Nephron (organoid): ENCODE measurements at regions not wholly inside any gene's neighbourhood (a gene's known extent, or its start where the extent isn't known, plus 50 kb on each side); places are given as distances from the start of the nearest gene placed in this dataset.

Source experiments
- H3K27ac Mint-ChIP-seq, 3 experiments: 2 replicates each; pipeline ENCODE4 v1.8.0; 2020; ENCODE audit warnings: mixed read lengths in 3 of 3, mild to moderate bottlenecking in 2 of 3, moderate library complexity in 1 of 3
- H3K27me3 Mint-ChIP-seq: 2 replicates; pipeline ENCODE4 v1.8.0; 2021; ENCODE audit warnings: low read depth, mild to moderate bottlenecking, moderate library complexity, mixed read lengths
- H3K36me3 Mint-ChIP-seq: 2 replicates; pipeline ENCODE4 v1.8.0; 2020; ENCODE audit warnings: low read depth, mixed read lengths
- H3K4me1 Mint-ChIP-seq: 2 replicates; pipeline ENCODE4 v1.8.0; 2020; ENCODE audit warnings: mixed read lengths
- H3K4me3 Mint-ChIP-seq, 3 experiments: 2 replicates each; pipeline ENCODE4 v1.8.0; 2020; ENCODE audit warnings: mild to moderate bottlenecking in 3 of 3, mixed read lengths in 3 of 3, moderate library complexity in 2 of 3
- H3K9me3 Mint-ChIP-seq: 2 replicates; pipeline ENCODE4 v1.8.0; 2020; ENCODE audit warnings: mixed read lengths
- TF ChIP-seq, protein P1 (sequence below), 3 experiments: fragments of 200-600 bp; sonication (generic); IDR thresholded peaks; one replicate each; pipeline ENCODE4 v1.5.0; 2021; ENCODE audit warnings: antibody characterized with exemption in 3 of 3; ENCODE audit not compliant: unreplicated experiment in 3 of 3

DNA sequence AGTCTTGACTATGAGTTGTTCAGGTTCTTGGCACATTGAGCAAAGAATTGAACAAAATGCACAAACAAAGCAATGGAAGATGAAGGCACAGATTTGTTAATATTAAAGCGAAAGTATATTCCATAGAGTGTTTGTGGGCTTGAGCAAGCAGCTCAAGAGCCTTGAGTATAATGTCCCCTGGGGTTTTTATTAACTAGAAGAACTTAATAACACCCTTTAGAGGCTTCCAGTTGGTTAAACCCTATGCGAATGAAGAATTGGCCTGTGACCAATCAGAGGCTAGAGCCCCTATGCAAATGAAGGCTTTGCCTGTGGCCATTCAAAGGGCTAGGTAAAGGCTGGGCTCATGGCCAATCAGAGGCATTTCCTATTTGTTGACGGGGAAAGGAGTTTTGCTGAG lies 135.3 kb upstream of the IL12B start:
- no peaks in the 10 kb centered on the region for H3K9me3 Mint-ChIP-seq
- H3K36me3 Mint-ChIP-seq: no peaks in the 10 kb centered on the region

DNA sequence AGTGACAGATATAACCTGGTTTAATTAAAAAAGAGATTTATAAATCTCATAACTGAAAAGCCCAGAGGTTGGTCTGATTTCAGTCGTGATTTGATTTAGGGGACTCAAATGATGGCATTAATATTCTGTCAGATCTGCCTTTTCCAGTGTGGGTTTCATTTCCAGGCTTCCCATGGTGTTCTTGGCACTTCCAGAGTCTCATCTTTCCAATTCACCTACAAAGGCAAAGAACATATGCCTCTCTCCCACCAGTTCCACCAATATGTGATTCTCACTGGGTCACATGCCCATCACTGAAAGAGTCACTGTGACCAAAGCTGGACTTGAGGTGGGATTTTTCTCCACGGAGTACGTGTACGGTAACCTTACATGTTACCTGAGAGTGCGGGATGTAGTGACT lies 137.4 kb upstream of the IL12B start:
- Mint-ChIP-seq H3K27ac (no peak overlapping the region), H3K9me3 (peaks cover 3% of the 10 kb centered on the region), H3K4me1 (peaks cover 5% of the 10 kb centered on the region), H3K4me3 (no peak overlapping the region), H3K36me3 (no peaks in the 10 kb centered on the region), H3K27me3 (peaks cover 14% of the 10 kb centered on the region)
- TF ChIP-seq, protein P1, sequence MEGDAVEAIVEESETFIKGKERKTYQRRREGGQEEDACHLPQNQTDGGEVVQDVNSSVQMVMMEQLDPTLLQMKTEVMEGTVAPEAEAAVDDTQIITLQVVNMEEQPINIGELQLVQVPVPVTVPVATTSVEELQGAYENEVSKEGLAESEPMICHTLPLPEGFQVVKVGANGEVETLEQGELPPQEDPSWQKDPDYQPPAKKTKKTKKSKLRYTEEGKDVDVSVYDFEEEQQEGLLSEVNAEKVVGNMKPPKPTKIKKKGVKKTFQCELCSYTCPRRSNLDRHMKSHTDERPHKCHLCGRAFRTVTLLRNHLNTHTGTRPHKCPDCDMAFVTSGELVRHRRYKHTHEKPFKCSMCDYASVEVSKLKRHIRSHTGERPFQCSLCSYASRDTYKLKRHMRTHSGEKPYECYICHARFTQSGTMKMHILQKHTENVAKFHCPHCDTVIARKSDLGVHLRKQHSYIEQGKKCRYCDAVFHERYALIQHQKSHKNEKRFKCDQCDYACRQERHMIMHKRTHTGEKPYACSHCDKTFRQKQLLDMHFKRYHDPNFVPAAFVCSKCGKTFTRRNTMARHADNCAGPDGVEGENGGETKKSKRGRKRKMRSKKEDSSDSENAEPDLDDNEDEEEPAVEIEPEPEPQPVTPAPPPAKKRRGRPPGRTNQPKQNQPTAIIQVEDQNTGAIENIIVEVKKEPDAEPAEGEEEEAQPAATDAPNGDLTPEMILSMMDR (IDR thresholded peaks at IDR 0.05; ENCODE audit: unreplicated experiment in 3 of 3): no peak

More for the DNA sequence above, 135.3 kb upstream of the IL12B start:
- Mint-ChIP-seq H3K4me3 (no peak overlapping the region), H3K27me3 (peaks cover 14% of the 10 kb centered on the region), H3K27ac (no peak overlapping the region), H3K4me1 (peaks cover 21% of the 10 kb centered on the region)
- TF ChIP-seq, protein P1 (IDR thresholded peaks at IDR 0.05; ENCODE audit: unreplicated experiment in 3 of 3): no peak

DNA sequence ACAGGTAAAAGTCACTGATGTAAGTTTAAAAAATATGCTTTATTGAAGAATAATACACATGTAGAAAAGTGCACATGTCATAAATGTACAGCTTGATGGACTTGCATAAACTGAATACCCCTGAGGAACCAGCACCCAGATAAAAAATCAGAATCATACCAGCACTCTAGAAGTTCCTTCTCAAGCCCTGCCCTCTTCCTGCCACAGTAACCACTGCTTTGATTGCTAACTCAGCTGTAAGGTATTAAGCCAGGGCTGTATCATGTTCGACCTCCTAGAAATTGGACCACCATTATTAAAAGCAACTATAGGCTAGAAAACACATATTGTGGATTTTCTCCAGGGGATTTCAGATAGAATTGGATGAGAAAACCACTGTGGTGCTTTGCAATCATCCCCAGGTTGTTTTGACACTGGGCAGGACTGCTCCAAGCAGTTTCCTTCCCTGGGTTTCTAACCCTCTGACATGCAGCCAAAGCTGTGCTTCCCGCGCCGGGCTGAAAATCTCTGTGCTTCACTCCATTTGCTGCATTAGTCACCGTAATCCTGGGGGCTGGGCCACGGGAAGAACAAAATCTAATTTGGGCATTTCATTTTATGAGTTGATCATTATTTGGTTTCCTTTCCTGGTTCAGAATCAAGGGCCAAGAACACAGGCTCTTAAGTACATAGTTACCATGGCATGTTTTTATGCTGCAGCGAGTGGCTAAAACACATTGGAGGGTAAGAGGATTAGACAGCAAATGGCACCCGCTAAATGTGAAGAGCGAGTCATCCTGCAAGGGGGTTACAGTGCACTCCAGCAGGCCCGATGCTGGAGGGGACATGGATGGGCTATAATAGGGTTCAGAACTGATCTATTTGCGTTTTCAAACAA lies 139.4 kb upstream of the IL12B start:
- TF ChIP-seq, protein P1 (IDR thresholded peaks at IDR 0.05; ENCODE audit: unreplicated experiment in 3 of 3): no peak
- no peak overlapping the region for H3K4me3 Mint-ChIP-seq
- H3K9me3 Mint-ChIP-seq: peaks cover 12% of the 10 kb centered on the region
- H3K27me3 Mint-ChIP-seq: peaks cover 14% of the 10 kb centered on the region
- H3K36me3 Mint-ChIP-seq: no peaks in the 10 kb centered on the region
- no peak overlapping the region for H3K27ac Mint-ChIP-seq
- H3K4me1 Mint-ChIP-seq: no peaks in the 10 kb centered on the region

DNA sequence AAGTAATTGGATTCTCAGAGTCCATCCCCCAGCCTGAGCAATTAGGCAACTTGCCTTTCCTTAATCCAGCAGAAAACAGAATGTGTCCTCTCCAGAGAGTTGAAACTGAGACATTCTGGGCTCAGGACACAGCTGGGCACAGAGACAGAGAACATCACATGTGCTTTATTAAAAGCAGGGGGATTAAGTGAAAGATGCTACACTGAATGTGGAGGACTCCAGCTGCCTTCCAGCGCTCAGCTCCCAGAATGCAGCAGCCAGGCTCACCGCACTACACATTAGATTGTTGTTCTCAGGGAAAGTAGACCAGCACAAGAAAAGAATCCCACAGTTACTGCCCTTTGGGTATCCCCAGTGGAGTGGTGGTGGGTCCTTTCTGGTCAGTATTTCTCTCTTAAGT lies 141.6 kb upstream of the IL12B start:
- Mint-ChIP-seq H3K9me3 (peaks cover 18% of the 10 kb centered on the region), H3K36me3 (no peaks in the 10 kb centered on the region), H3K27ac (no peak overlapping the region), H3K4me3 (no peak overlapping the region), H3K4me1 (no peaks in the 10 kb centered on the region), H3K27me3 (peaks cover 14% of the 10 kb centered on the region)
- TF ChIP-seq, protein P1 (IDR thresholded peaks at IDR 0.05; ENCODE audit: unreplicated experiment in 3 of 3): no peak

DNA sequence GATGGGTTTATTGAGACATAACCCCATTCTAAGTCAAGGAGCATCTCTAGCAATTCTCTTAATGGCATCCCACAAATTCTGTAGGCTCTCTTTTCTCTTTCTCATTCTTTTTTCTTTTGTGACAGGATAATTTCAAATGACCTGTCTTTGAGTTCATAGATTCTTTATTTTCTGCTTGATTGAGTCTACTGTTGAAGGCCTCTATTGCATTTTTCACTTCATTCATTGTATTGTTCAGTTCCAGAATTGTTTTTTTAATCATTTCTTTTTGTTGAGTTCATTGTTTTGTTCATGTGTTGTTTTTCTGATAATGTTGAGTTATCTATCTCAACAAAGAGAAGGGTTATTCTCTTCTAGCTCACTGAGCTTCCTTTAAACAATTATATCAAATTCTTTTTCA lies 144.7 kb upstream of the IL12B start:
- Mint-ChIP-seq H3K27ac (no peak overlapping the region), H3K36me3 (no peaks in the 10 kb centered on the region), H3K4me3 (no peak overlapping the region), H3K27me3 (peaks cover 6% of the 10 kb centered on the region), H3K9me3 (peaks cover 18% of the 10 kb centered on the region), H3K4me1 (no peaks in the 10 kb centered on the region)
- TF ChIP-seq, protein P1 (IDR thresholded peaks at IDR 0.05; ENCODE audit: unreplicated experiment in 3 of 3): no peak

DNA sequence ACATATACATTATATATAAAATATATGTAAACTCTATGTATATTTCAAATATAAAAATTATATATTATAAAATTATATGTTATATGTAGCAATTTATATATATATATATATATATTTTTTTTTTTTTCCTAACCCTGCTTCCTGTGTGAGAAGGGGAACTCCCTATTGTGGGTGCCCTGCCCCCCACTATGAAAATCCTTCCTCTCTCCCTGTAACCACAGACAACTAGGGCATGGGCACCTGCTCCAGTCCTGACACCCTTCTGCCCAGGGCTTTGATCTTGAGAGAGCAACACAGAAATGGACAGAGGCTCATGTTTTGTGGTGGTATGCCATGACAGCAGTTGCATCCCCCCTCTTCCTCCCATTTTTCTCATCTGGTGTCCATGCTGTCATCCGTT lies 148.7 kb upstream of the IL12B start:
- H3K27ac Mint-ChIP-seq: no peak overlapping the region
- TF ChIP-seq, protein P1 (IDR thresholded peaks at IDR 0.05; ENCODE audit: unreplicated experiment in 3 of 3): no peak
- peaks cover 6% of the 10 kb centered on the region for H3K27me3 Mint-ChIP-seq
- peaks cover 11% of the 10 kb centered on the region for H3K9me3 Mint-ChIP-seq
- H3K36me3 Mint-ChIP-seq: no peaks in the 10 kb centered on the region
- H3K4me3 Mint-ChIP-seq: no peak overlapping the region
- H3K4me1 Mint-ChIP-seq: no peaks in the 10 kb centered on the region
